ENCODE measurements at regions not wholly inside any gene's neighbourhood (a gene's known extent, or its start where the extent isn't known, plus 50 kb on each side); places are given as distances from the start of the nearest gene placed in this dataset.

DNA sequence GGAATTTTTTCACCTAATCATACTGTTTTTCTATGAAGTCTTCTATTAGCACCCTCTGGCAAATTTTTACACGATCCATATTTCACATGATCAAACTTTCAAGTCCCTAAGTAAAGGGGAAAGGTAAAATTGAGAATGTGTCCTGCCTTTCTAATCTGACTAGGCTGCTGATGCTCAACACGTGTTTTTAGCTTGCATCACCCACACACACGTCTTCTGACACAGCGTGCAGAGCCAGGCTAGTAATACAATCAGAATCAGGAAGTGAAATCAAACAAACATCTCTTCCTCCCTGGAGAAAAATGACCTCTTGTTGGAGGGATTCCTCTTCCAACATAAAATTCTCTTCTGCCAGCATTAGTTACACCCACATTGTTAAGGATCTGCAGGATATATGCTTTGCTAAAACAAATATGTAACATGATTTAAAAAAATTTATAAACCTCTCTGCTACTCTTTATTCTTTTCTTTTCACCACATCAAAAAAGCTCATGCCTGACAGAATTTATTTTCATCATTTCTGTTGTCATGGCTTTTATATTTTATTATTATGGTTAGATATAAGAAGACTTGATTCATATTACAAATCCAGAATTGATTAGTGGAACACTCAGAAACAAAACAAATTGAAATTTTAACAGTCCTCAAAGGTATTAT lies 122.4 kb downstream of the RAP2B start:
- H3K4me3 ChIP-seq (ENCODE audit: control insufficient read depth in 2 of 3, extremely low read depth in 1 of 3, insufficient read depth in 2 of 3, low read depth in 1 of 3, low read length in 3 of 3): no peak overlapping the region

DNA sequence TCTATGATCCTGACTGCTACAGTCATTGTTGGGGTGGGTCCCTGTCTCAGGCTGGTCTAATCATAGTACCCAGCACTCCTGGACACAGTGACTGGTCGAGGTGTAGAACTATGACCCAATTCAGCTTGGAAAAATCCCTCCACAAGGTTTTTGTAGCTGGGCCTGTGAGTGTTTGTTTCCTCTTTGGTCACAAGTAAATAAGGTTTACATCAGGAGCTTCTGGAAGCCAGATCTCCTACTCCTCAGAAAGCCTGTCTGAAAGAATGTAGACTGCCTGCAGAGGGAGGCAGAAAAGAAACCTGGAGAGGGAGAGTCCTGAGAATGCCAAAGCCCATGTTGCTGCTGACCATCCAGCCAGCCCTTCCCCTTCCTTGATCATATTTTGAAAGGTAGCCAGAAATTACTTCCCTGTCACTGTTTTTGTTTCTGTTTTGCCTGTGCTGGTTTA lies 123.2 kb downstream of the RAP2B start:
- no peaks in the 10 kb centered on the region for H3K36me3 ChIP-seq (ENCODE audit: control insufficient read depth in 2 of 2, extremely low read depth in 1 of 2, insufficient read depth in 2 of 2, low read length in 2 of 2)
- FAIRE-seq (peak; percentile 52), DNase-seq (ENCODE audit: low read depth, low spot score) (no peak)
- peaks cover 43% of the 10 kb centered on the region for H3K4me1 ChIP-seq (ENCODE audit: control insufficient read depth, extremely low read depth, insufficient read depth, low read length)
- peaks cover 2% of the 10 kb centered on the region for H3K9me1 ChIP-seq (ENCODE audit: control insufficient read depth, extremely low read depth, insufficient read depth, low read length)
- no peaks in the 10 kb centered on the region for H3K79me2 ChIP-seq (ENCODE audit: control insufficient read depth, insufficient read depth, low read length)
- dilution Hi-C loops (cut with MboI; ENCODE audit: extremely low pct_ligation_motif_present, low sequenced_read_pairs): no loop called here
- H4K20me1 ChIP-seq (ENCODE audit: control insufficient read depth, extremely low read depth, insufficient read depth, low read length): no peaks in the 10 kb centered on the region
- peak overlapping the region; percentile 24 for H2AFZ ChIP-seq (ENCODE audit: control insufficient read depth, low read length)
- H3K27ac ChIP-seq (ENCODE audit: control insufficient read depth, insufficient read depth, low read length): peak overlapping the region; percentile 98
- no peak for TF ChIP-seq CTCF (optimal IDR thresholded peaks at IDR 0.05 in 1 of 3, IDR thresholded peaks at IDR 0.05 in 1 of 3, conservative IDR thresholded peaks at IDR 0.05 in 1 of 3; ENCODE audit: extremely low read depth in 1 of 3, insufficient read depth in 2 of 3, low read length in 3 of 3)
- TF ChIP-seq EZH2 (IDR thresholded peaks at IDR 0.05; ENCODE audit: low read length): no peak
- H3K27me3 ChIP-seq (ENCODE audit: control insufficient read depth, extremely low read depth, insufficient read depth, low read length): no peaks in the 10 kb centered on the region
- no peaks in the 10 kb centered on the region for H3K9me3 ChIP-seq (ENCODE audit: control insufficient read depth, low read depth, low read length)
- peak overlapping the region; percentile 42 for H3K4me2 ChIP-seq (ENCODE audit: control insufficient read depth, extremely low read depth, insufficient read depth, low read depth, low read length)
- no peak overlapping the region for H3K4me3 ChIP-seq (ENCODE audit: control insufficient read depth in 2 of 3, extremely low read depth in 1 of 3, insufficient read depth in 2 of 3, low read depth in 1 of 3, low read length in 3 of 3)
- H3K9ac ChIP-seq (ENCODE audit: control insufficient read depth, extremely low read depth, insufficient read depth, low read length): peak overlapping the region; percentile 55

More for the DNA sequence above, 122.4 kb downstream of the RAP2B start:
- peak; percentile 44 for DNase-seq (ENCODE audit: low read depth, low spot score)
- H4K20me1 ChIP-seq (ENCODE audit: control insufficient read depth, extremely low read depth, insufficient read depth, low read length): no peaks in the 10 kb centered on the region
- no peak for TF ChIP-seq CTCF (optimal IDR thresholded peaks at IDR 0.05 in 1 of 3, IDR thresholded peaks at IDR 0.05 in 1 of 3, conservative IDR thresholded peaks at IDR 0.05 in 1 of 3; ENCODE audit: extremely low read depth in 1 of 3, insufficient read depth in 2 of 3, low read length in 3 of 3)
- TF ChIP-seq EZH2 (IDR thresholded peaks at IDR 0.05; ENCODE audit: low read length): no peak
- peak overlapping the region; percentile 34 for H3K9ac ChIP-seq (ENCODE audit: control insufficient read depth, extremely low read depth, insufficient read depth, low read length)
- no peaks in the 10 kb centered on the region for H3K9me3 ChIP-seq (ENCODE audit: control insufficient read depth, low read depth, low read length)
- peak; percentile 95 for FAIRE-seq
- no peak overlapping the region for H2AFZ ChIP-seq (ENCODE audit: control insufficient read depth, low read length)
- H3K36me3 ChIP-seq (ENCODE audit: control insufficient read depth in 2 of 2, extremely low read depth in 1 of 2, insufficient read depth in 2 of 2, low read length in 2 of 2): no peaks in the 10 kb centered on the region
- no peaks in the 10 kb centered on the region for H3K79me2 ChIP-seq (ENCODE audit: control insufficient read depth, insufficient read depth, low read length)
- H3K9me1 ChIP-seq (ENCODE audit: control insufficient read depth, extremely low read depth, insufficient read depth, low read length): peaks cover 2% of the 10 kb centered on the region
- peaks cover 43% of the 10 kb centered on the region for H3K4me1 ChIP-seq (ENCODE audit: control insufficient read depth, extremely low read depth, insufficient read depth, low read length)
- H3K27ac ChIP-seq (ENCODE audit: control insufficient read depth, insufficient read depth, low read length): peak overlapping the region; percentile 98
- peak overlapping the region; percentile 1 for H3K4me2 ChIP-seq (ENCODE audit: control insufficient read depth, extremely low read depth, insufficient read depth, low read depth, low read length)
- dilution Hi-C loops (cut with MboI; ENCODE audit: extremely low pct_ligation_motif_present, low sequenced_read_pairs): no loop called here
- no peaks in the 10 kb centered on the region for H3K27me3 ChIP-seq (ENCODE audit: control insufficient read depth, extremely low read depth, insufficient read depth, low read length)
